HEK293 (cell line): ENCODE measurements at regions not wholly inside any gene's neighbourhood (a gene's known extent, or its start where the extent isn't known, plus 50 kb on each side); places are given as distances from the start of the nearest gene placed in this dataset.

Experiments
- CTCF ChIP-seq: fragments of 450-650 bp; formaldehyde crosslinking; IDR thresholded peaks from 2 replicates; pipeline ENCODE4 v1.5.1; 2016; ENCODE audit warnings: missing biosample characterization, missing genetic modification characterization
- HOXC10 ChIP-seq: sonication (generic); formaldehyde crosslinking; IDR thresholded peaks from 2 replicates; pipeline ENCODE4 v1.8.1; 2023; ENCODE audit warnings: mild to moderate bottlenecking, missing genetic modification reagents
- PBX3 ChIP-seq: sonication (generic); formaldehyde crosslinking; IDR thresholded peaks from 2 replicates; pipeline ENCODE4 v1.8.1; 2022; ENCODE audit warnings: mild to moderate bottlenecking, moderate library complexity, missing genetic modification reagents
- REST ChIP-seq: fragments of 450-650 bp; formaldehyde crosslinking; IDR thresholded peaks from 2 replicates; pipeline ENCODE4 v1.5.1; 2016; ENCODE audit warnings: missing biosample characterization, missing genetic modification characterization
- TSHZ1 ChIP-seq: fragments of 450-650 bp; formaldehyde crosslinking; IDR thresholded peaks from 2 replicates; pipeline ENCODE4 v1.5.1; 2016; ENCODE audit warnings: missing biosample characterization, missing genetic modification characterization, borderline replicate concordance
- YY1 ChIP-seq: fragments of 450-650 bp; formaldehyde crosslinking; IDR thresholded peaks from 2 replicates; pipeline ENCODE4 v1.5.1; 2018; ENCODE audit warnings: missing biosample characterization, missing genetic modification characterization
- ZEB2 ChIP-seq: fragments of 450-650 bp; formaldehyde crosslinking; IDR thresholded peaks from 2 replicates; pipeline ENCODE4 v1.5.1; 2016; ENCODE audit warnings: missing biosample characterization, missing genetic modification characterization
- ZFP41 ChIP-seq: fragments of 450-650 bp; formaldehyde crosslinking; IDR thresholded peaks from 2 replicates; pipeline ENCODE4 v1.5.1; 2016; ENCODE audit warnings: missing biosample characterization, missing genetic modification characterization, borderline replicate concordance
- ZNF155 ChIP-seq: fragments of 450-650 bp; formaldehyde crosslinking; IDR thresholded peaks from 2 replicates; pipeline ENCODE4 v1.5.1; 2016; ENCODE audit warnings: missing biosample characterization, missing genetic modification characterization
- ZNF18 ChIP-seq: fragments of 450-650 bp; formaldehyde crosslinking; IDR thresholded peaks from 2 replicates; pipeline ENCODE4 v1.5.1; 2016; ENCODE audit warnings: missing biosample characterization, missing genetic modification characterization
- ZNF404 ChIP-seq: fragments of 450-650 bp; formaldehyde crosslinking; IDR thresholded peaks from 2 replicates; pipeline ENCODE4 v1.5.1; 2017; ENCODE audit warnings: missing biosample characterization, missing genetic modification characterization
- ZNF518A ChIP-seq: fragments of 450-650 bp; formaldehyde crosslinking; conservative IDR thresholded peaks from 2 replicates; pipeline ENCODE4 v1.5.1; 2016; ENCODE audit warnings: low read depth, missing biosample characterization, missing genetic modification characterization
- ZNF776 ChIP-seq: fragments of 450-650 bp; formaldehyde crosslinking; IDR thresholded peaks from 2 replicates; pipeline ENCODE4 v1.5.0; 2017; ENCODE audit warnings: missing biosample characterization, missing genetic modification characterization, borderline replicate concordance

GRCh38 chr10:131843089-131843595, 57.7 kb upstream of the PPP2R2D start:
- no peak for TF ChIP-seq CTCF (tag by site-specific recombination)
- no peak for TF ChIP-seq REST (tag by site-specific recombination)
- no peak for TF ChIP-seq ZFP41
- TF ChIP-seq YY1 = no peak
- no peak for TF ChIP-seq ZNF155 (tag by site-specific recombination)
- TF ChIP-seq ZNF776 = no peak
- TF ChIP-seq HOXC10 (CRISPR knock-in tag) = no peak
- TF ChIP-seq ZEB2 (tag by site-specific recombination) = no peak
- no peak for TF ChIP-seq PBX3
- no peak for TF ChIP-seq ZNF18
- no peak for TF ChIP-seq ZNF518A (tag by site-specific recombination)
- TF ChIP-seq ZNF404 (tag by site-specific recombination) = no peak
- TF ChIP-seq TSHZ1 (tag by site-specific recombination) = no peak
